Neural progenitor cell (in vitro differentiated cells): ENCODE measurements at regions not wholly inside any gene's neighbourhood (a gene's known extent, or its start where the extent isn't known, plus 50 kb on each side); places are given as distances from the start of the nearest gene placed in this dataset.

Source experiments
- CTCF ChIP-seq: fragments of 200-600 bp; sonication (generic); IDR thresholded peaks from 2 replicates; pipeline ENCODE4 v1.5.1; 2017; ENCODE audit warnings: antibody characterized with exemption, mild to moderate bottlenecking
- EZH2 ChIP-seq: fragments of 200-600 bp; sonication (generic); IDR thresholded peaks from 2 replicates; pipeline ENCODE4 v1.6.1; 2017; ENCODE audit warnings: antibody characterized with exemption, mild to moderate bottlenecking, moderate library complexity

- TF ChIP-seq CTCF: no peak
- TF ChIP-seq EZH2: no peak
Observed at GRCh38 chr6:45718871-45719270, 296.8 kb downstream of the CLIC5 start.
